ENCODE measurements at regions not wholly inside any gene's neighbourhood (a gene's known extent, or its start where the extent isn't known, plus 50 kb on each side); places are given as distances from the start of the nearest gene placed in this dataset.

- H3K36me3 ChIP-seq (ENCODE audit: control insufficient read depth in 1 of 2, insufficient read depth in 2 of 2, low read length in 2 of 2) = no peaks in the 10 kb centered on the region
- no peak overlapping the region for H3K27ac ChIP-seq (ENCODE audit: low read length)
- no peaks in the 10 kb centered on the region for H3K4me1 ChIP-seq (ENCODE audit: control insufficient read depth in 1 of 2, insufficient read depth in 2 of 2, low read length in 2 of 2)
- no peaks in the 10 kb centered on the region for H3K27me3 ChIP-seq (ENCODE audit: low read depth, low read length)
- H3K4me3 ChIP-seq (ENCODE audit: low read depth in 1 of 2, low read length in 2 of 2) = no peak overlapping the region
- no peaks in the 10 kb centered on the region for H3K9me3 ChIP-seq (ENCODE audit: control insufficient read depth in 1 of 2, low read length in 2 of 2)
Observed at GRCh38 chr4:19348746-19349145, 903.0 kb upstream of the SLIT2 start.

GRCh38 chr4:19346636-19347035 is 905.1 kb upstream of the SLIT2 start:
- Histone ChIP-seq H3K36me3 (ENCODE audit: control insufficient read depth in 1 of 2, insufficient read depth in 2 of 2, low read length in 2 of 2) (no peaks in the 10 kb centered on the region), H3K27me3 (ENCODE audit: low read depth, low read length) (no peaks in the 10 kb centered on the region), H3K4me3 (ENCODE audit: low read depth in 1 of 2, low read length in 2 of 2) (no peak overlapping the region), H3K27ac (ENCODE audit: low read length) (no peak overlapping the region), H3K4me1 (ENCODE audit: control insufficient read depth in 1 of 2, insufficient read depth in 2 of 2, low read length in 2 of 2) (no peaks in the 10 kb centered on the region), H3K9me3 (ENCODE audit: control insufficient read depth in 1 of 2, low read length in 2 of 2) (no peaks in the 10 kb centered on the region)

- Histone ChIP-seq H3K4me1 (ENCODE audit: control insufficient read depth in 1 of 2, insufficient read depth in 2 of 2, low read length in 2 of 2) (no peaks in the 10 kb centered on the region), H3K36me3 (ENCODE audit: control insufficient read depth in 1 of 2, insufficient read depth in 2 of 2, low read length in 2 of 2) (no peaks in the 10 kb centered on the region), H3K4me3 (ENCODE audit: low read depth in 1 of 2, low read length in 2 of 2) (no peak overlapping the region), H3K27ac (ENCODE audit: low read length) (no peak overlapping the region), H3K27me3 (ENCODE audit: low read depth, low read length) (no peaks in the 10 kb centered on the region), H3K9me3 (ENCODE audit: control insufficient read depth in 1 of 2, low read length in 2 of 2) (peaks cover 0 to 6% of the 10 kb centered on the region in 2 donors)
Observed at GRCh38 chr4:19329631-19330030, 922.1 kb upstream of the SLIT2 start.

GRCh38 chr4:19329077-19329476 is 922.6 kb upstream of the SLIT2 start:
- Histone ChIP-seq H3K27ac (ENCODE audit: low read length) (no peak overlapping the region), H3K4me3 (ENCODE audit: low read depth in 1 of 2, low read length in 2 of 2) (no peak overlapping the region), H3K27me3 (ENCODE audit: low read depth, low read length) (no peaks in the 10 kb centered on the region), H3K36me3 (ENCODE audit: control insufficient read depth in 1 of 2, insufficient read depth in 2 of 2, low read length in 2 of 2) (no peaks in the 10 kb centered on the region), H3K9me3 (ENCODE audit: control insufficient read depth in 1 of 2, low read length in 2 of 2) (peaks cover 0 to 3% of the 10 kb centered on the region in 2 donors), H3K4me1 (ENCODE audit: control insufficient read depth in 1 of 2, insufficient read depth in 2 of 2, low read length in 2 of 2) (no peaks in the 10 kb centered on the region)

GRCh38 chr4:19327364-19327763 is 924.3 kb upstream of the SLIT2 start:
- H3K9me3 ChIP-seq (ENCODE audit: control insufficient read depth in 1 of 2, low read length in 2 of 2) = no peaks in the 10 kb centered on the region
- H3K36me3 ChIP-seq (ENCODE audit: control insufficient read depth in 1 of 2, insufficient read depth in 2 of 2, low read length in 2 of 2) = no peaks in the 10 kb centered on the region
- no peak overlapping the region for H3K4me3 ChIP-seq (ENCODE audit: low read depth in 1 of 2, low read length in 2 of 2)
- H3K27me3 ChIP-seq (ENCODE audit: low read depth, low read length) = no peaks in the 10 kb centered on the region
- H3K27ac ChIP-seq (ENCODE audit: low read length) = no peak overlapping the region
- no peaks in the 10 kb centered on the region for H3K4me1 ChIP-seq (ENCODE audit: control insufficient read depth in 1 of 2, insufficient read depth in 2 of 2, low read length in 2 of 2)

GRCh38 chr4:19324184-19324583 is 927.5 kb upstream of the SLIT2 start:
- Histone ChIP-seq H3K36me3 (ENCODE audit: control insufficient read depth in 1 of 2, insufficient read depth in 2 of 2, low read length in 2 of 2) (no peaks in the 10 kb centered on the region), H3K27ac (ENCODE audit: low read length) (no peak overlapping the region), H3K27me3 (ENCODE audit: low read depth, low read length) (no peaks in the 10 kb centered on the region), H3K4me3 (ENCODE audit: low read depth in 1 of 2, low read length in 2 of 2) (no peak overlapping the region), H3K9me3 (ENCODE audit: control insufficient read depth in 1 of 2, low read length in 2 of 2) (no peaks in the 10 kb centered on the region), H3K4me1 (ENCODE audit: control insufficient read depth in 1 of 2, insufficient read depth in 2 of 2, low read length in 2 of 2) (no peaks in the 10 kb centered on the region)

- Histone ChIP-seq H3K4me3 (ENCODE audit: low read depth in 1 of 2, low read length in 2 of 2) (no peak overlapping the region), H3K27ac (ENCODE audit: low read length) (no peak overlapping the region), H3K4me1 (ENCODE audit: control insufficient read depth in 1 of 2, insufficient read depth in 2 of 2, low read length in 2 of 2) (no peaks in the 10 kb centered on the region), H3K36me3 (ENCODE audit: control insufficient read depth in 1 of 2, insufficient read depth in 2 of 2, low read length in 2 of 2) (no peaks in the 10 kb centered on the region), H3K9me3 (ENCODE audit: control insufficient read depth in 1 of 2, low read length in 2 of 2) (no peaks in the 10 kb centered on the region), H3K27me3 (ENCODE audit: low read depth, low read length) (no peaks in the 10 kb centered on the region)
Observed at GRCh38 chr4:19319607-19320006, 932.1 kb upstream of the SLIT2 start.

GRCh38 chr4:19317377-19317776 is 934.3 kb upstream of the SLIT2 start:
- H3K9me3 ChIP-seq (ENCODE audit: control insufficient read depth in 1 of 2, low read length in 2 of 2) = no peaks in the 10 kb centered on the region
- H3K4me1 ChIP-seq (ENCODE audit: control insufficient read depth in 1 of 2, insufficient read depth in 2 of 2, low read length in 2 of 2) = no peaks in the 10 kb centered on the region
- no peak overlapping the region for H3K27ac ChIP-seq (ENCODE audit: low read length)
- no peaks in the 10 kb centered on the region for H3K36me3 ChIP-seq (ENCODE audit: control insufficient read depth in 1 of 2, insufficient read depth in 2 of 2, low read length in 2 of 2)
- no peak overlapping the region for H3K4me3 ChIP-seq (ENCODE audit: low read depth in 1 of 2, low read length in 2 of 2)
- H3K27me3 ChIP-seq (ENCODE audit: low read depth, low read length) = no peaks in the 10 kb centered on the region

GRCh38 chr4:19314116-19314515 is 937.6 kb upstream of the SLIT2 start:
- Histone ChIP-seq H3K27me3 (ENCODE audit: low read depth, low read length) (no peaks in the 10 kb centered on the region), H3K27ac (ENCODE audit: low read length) (no peak overlapping the region), H3K9me3 (ENCODE audit: control insufficient read depth in 1 of 2, low read length in 2 of 2) (no peaks in the 10 kb centered on the region), H3K36me3 (ENCODE audit: control insufficient read depth in 1 of 2, insufficient read depth in 2 of 2, low read length in 2 of 2) (no peaks in the 10 kb centered on the region), H3K4me3 (ENCODE audit: low read depth in 1 of 2, low read length in 2 of 2) (no peak overlapping the region), H3K4me1 (ENCODE audit: control insufficient read depth in 1 of 2, insufficient read depth in 2 of 2, low read length in 2 of 2) (no peaks in the 10 kb centered on the region)

- no peak overlapping the region for H3K4me3 ChIP-seq (ENCODE audit: low read depth in 1 of 2, low read length in 2 of 2)
- H3K27me3 ChIP-seq (ENCODE audit: low read depth, low read length) = no peaks in the 10 kb centered on the region
- no peak overlapping the region for H3K27ac ChIP-seq (ENCODE audit: low read length)
- H3K4me1 ChIP-seq (ENCODE audit: control insufficient read depth in 1 of 2, insufficient read depth in 2 of 2, low read length in 2 of 2) = no peaks in the 10 kb centered on the region
- H3K9me3 ChIP-seq (ENCODE audit: control insufficient read depth in 1 of 2, low read length in 2 of 2) = no peaks in the 10 kb centered on the region
- no peaks in the 10 kb centered on the region for H3K36me3 ChIP-seq (ENCODE audit: control insufficient read depth in 1 of 2, insufficient read depth in 2 of 2, low read length in 2 of 2)
Observed at GRCh38 chr4:19309378-19309777, 942.3 kb upstream of the SLIT2 start.

GRCh38 chr4:19304028-19304427 is 947.7 kb upstream of the SLIT2 start:
- no peaks in the 10 kb centered on the region for H3K9me3 ChIP-seq (ENCODE audit: control insufficient read depth in 1 of 2, low read length in 2 of 2)
- H3K36me3 ChIP-seq (ENCODE audit: control insufficient read depth in 1 of 2, insufficient read depth in 2 of 2, low read length in 2 of 2) = no peaks in the 10 kb centered on the region
- no peaks in the 10 kb centered on the region for H3K4me1 ChIP-seq (ENCODE audit: control insufficient read depth in 1 of 2, insufficient read depth in 2 of 2, low read length in 2 of 2)
- no peak overlapping the region for H3K4me3 ChIP-seq (ENCODE audit: low read depth in 1 of 2, low read length in 2 of 2)
- H3K27me3 ChIP-seq (ENCODE audit: low read depth, low read length) = no peaks in the 10 kb centered on the region
- no peak overlapping the region for H3K27ac ChIP-seq (ENCODE audit: low read length)

- H3K27me3 ChIP-seq (ENCODE audit: low read depth, low read length) = no peaks in the 10 kb centered on the region
- no peak overlapping the region for H3K4me3 ChIP-seq (ENCODE audit: low read depth in 1 of 2, low read length in 2 of 2)
- H3K9me3 ChIP-seq (ENCODE audit: control insufficient read depth in 1 of 2, low read length in 2 of 2) = no peaks in the 10 kb centered on the region
- H3K36me3 ChIP-seq (ENCODE audit: control insufficient read depth in 1 of 2, insufficient read depth in 2 of 2, low read length in 2 of 2) = no peaks in the 10 kb centered on the region
- H3K27ac ChIP-seq (ENCODE audit: low read length) = no peak overlapping the region
- no peaks in the 10 kb centered on the region for H3K4me1 ChIP-seq (ENCODE audit: control insufficient read depth in 1 of 2, insufficient read depth in 2 of 2, low read length in 2 of 2)
Observed at GRCh38 chr4:19301527-19301926, 950.2 kb upstream of the SLIT2 start.

Data from muscle layer of duodenum (tissue), 2 donors.